Type B pancreatic cell (in vitro differentiated cells): ENCODE measurements at regions not wholly inside any gene's neighbourhood (a gene's known extent, or its start where the extent isn't known, plus 50 kb on each side); places are given as distances from the start of the nearest gene placed in this dataset.

Source experiments
- DNase-seq: peaks from one replicate; pipeline ENCODE4 v3.0.0; 2021; ENCODE audit warnings: mixed read lengths; ENCODE audit not compliant: unreplicated experiment; ENCODE audit errors: extremely low spot score
- H3K27ac Mint-ChIP-seq: 2 replicates; pipeline ENCODE4 v1.8.0; 2021; ENCODE audit warnings: mild to moderate bottlenecking, mixed read lengths
- H3K27me3 Mint-ChIP-seq: 2 replicates; pipeline ENCODE4 v1.8.0; 2021; ENCODE audit warnings: mixed read lengths
- H3K36me3 Mint-ChIP-seq: 2 replicates; pipeline ENCODE4 v1.8.0; 2021; ENCODE audit warnings: mixed read lengths
- H3K4me1 Mint-ChIP-seq: one replicate; pipeline ENCODE4 v1.8.0; 2021; ENCODE audit warnings: mixed read lengths; ENCODE audit not compliant: unreplicated experiment
- H3K4me3 Mint-ChIP-seq: 2 replicates; pipeline ENCODE4 v1.8.0; 2021; ENCODE audit warnings: mild to moderate bottlenecking, mixed read lengths
- H3K9me3 Mint-ChIP-seq: 2 replicates; pipeline ENCODE4 v1.8.0; 2021; ENCODE audit warnings: mixed read lengths
- CTCF ChIP-seq: fragments of 200-600 bp; sonication (generic); conservative IDR thresholded peaks from 2 replicates; pipeline ENCODE4 v1.5.0; 2021; ENCODE audit warnings: antibody characterized with exemption, mild to moderate bottlenecking

GRCh38 chr1:90502194-90502593, 214.9 kb downstream of the BARHL2 start:
- no peak for DNase-seq
- H3K27ac Mint-ChIP-seq, result no peak overlapping the region
- no peaks in the 10 kb centered on the region for H3K4me1 Mint-ChIP-seq
- H3K4me3 Mint-ChIP-seq, result no peak overlapping the region
- H3K36me3 Mint-ChIP-seq, result no peaks in the 10 kb centered on the region
- TF ChIP-seq CTCF, result no peak
- H3K9me3 Mint-ChIP-seq, result no peaks in the 10 kb centered on the region
- H3K27me3 Mint-ChIP-seq, result no peaks in the 10 kb centered on the region

- Mint-ChIP-seq H3K27me3 (no peaks in the 10 kb centered on the region), H3K9me3 (no peaks in the 10 kb centered on the region), H3K4me3 (no peak overlapping the region), H3K27ac (no peak overlapping the region), H3K4me1 (no peaks in the 10 kb centered on the region), H3K36me3 (no peaks in the 10 kb centered on the region)
- no peak for DNase-seq
- no peak for TF ChIP-seq CTCF
These were observed 215.8 kb downstream of the BARHL2 start for GRCh38 chr1:90501281-90501680.

- Mint-ChIP-seq H3K27me3 (no peaks in the 10 kb centered on the region), H3K9me3 (no peaks in the 10 kb centered on the region), H3K27ac (no peak overlapping the region), H3K36me3 (no peaks in the 10 kb centered on the region), H3K4me1 (no peaks in the 10 kb centered on the region), H3K4me3 (no peak overlapping the region)
- no peak for TF ChIP-seq CTCF
- no peak for DNase-seq
These were observed 222.3 kb downstream of the BARHL2 start for GRCh38 chr1:90494748-90495282.

- Mint-ChIP-seq H3K27me3 (peaks cover 3% of the 10 kb centered on the region), H3K9me3 (no peaks in the 10 kb centered on the region), H3K4me1 (no peaks in the 10 kb centered on the region), H3K36me3 (no peaks in the 10 kb centered on the region), H3K27ac (no peak overlapping the region), H3K4me3 (no peak overlapping the region)
- TF ChIP-seq CTCF, result no peak
- no peak for DNase-seq
These were observed 228.7 kb downstream of the BARHL2 start for GRCh38 chr1:90488451-90488850.

- no peak for TF ChIP-seq CTCF
- Mint-ChIP-seq H3K27me3 (peaks cover 3% of the 10 kb centered on the region), H3K36me3 (no peaks in the 10 kb centered on the region), H3K9me3 (no peaks in the 10 kb centered on the region), H3K4me1 (no peaks in the 10 kb centered on the region), H3K27ac (no peak overlapping the region), H3K4me3 (no peak overlapping the region)
- no peak for DNase-seq
These were observed 230.1 kb downstream of the BARHL2 start for GRCh38 chr1:90486996-90487395.
